CD4-positive, alpha-beta T cell treated with Interleukin-10 for 1 hour (primary cell): ENCODE measurements at regions not wholly inside any gene's neighbourhood (a gene's known extent, or its start where the extent isn't known, plus 50 kb on each side); places are given as distances from the start of the nearest gene placed in this dataset.

ENCODE experiments used
- DNase-seq: peaks from one replicate; pipeline ENCODE4 v3.0.0-alpha.2; 2020

GRCh38 chr10:6757158-6757557 lies 177.1 kb upstream of the PRKCQ start:
- no peak for DNase-seq

GRCh38 chr10:6756716-6757115 lies 176.6 kb upstream of the PRKCQ start:
- DNase-seq = no peak

- DNase-seq = no peak
These were observed 175.8 kb upstream of the PRKCQ start for GRCh38 chr10:6755781-6756460.

- no peak for DNase-seq
These were observed 173.6 kb upstream of the PRKCQ start for GRCh38 chr10:6753644-6754043.

- no peak for DNase-seq
These were observed 171.3 kb upstream of the PRKCQ start for GRCh38 chr10:6751363-6751762.

GRCh38 chr10:6748981-6749635 lies 169.0 kb upstream of the PRKCQ start:
- DNase-seq = no peak

- DNase-seq = no peak
These were observed 168.0 kb upstream of the PRKCQ start for GRCh38 chr10:6748029-6748428.

GRCh38 chr10:6746782-6747181 lies 166.7 kb upstream of the PRKCQ start:
- DNase-seq = no peak

GRCh38 chr10:6743291-6743849 lies 163.3 kb upstream of the PRKCQ start:
- no peak for DNase-seq

GRCh38 chr10:6741541-6741941 lies 161.5 kb upstream of the PRKCQ start:
- DNase-seq = no peak

GRCh38 chr10:6739530-6740174 lies 159.6 kb upstream of the PRKCQ start:
- no peak for DNase-seq

- no peak for DNase-seq
These were observed 158.2 kb upstream of the PRKCQ start for GRCh38 chr10:6738112-6738768.

GRCh38 chr10:6737758-6738111 lies 157.7 kb upstream of the PRKCQ start:
- no peak for DNase-seq

- DNase-seq = no peak
These were observed 157.1 kb upstream of the PRKCQ start for GRCh38 chr10:6737080-6737641.

GRCh38 chr10:6734286-6734685 lies 154.2 kb upstream of the PRKCQ start:
- no peak for DNase-seq

GRCh38 chr10:6729861-6730344 lies 149.8 kb upstream of the PRKCQ start:
- DNase-seq = no peak

- no peak for DNase-seq
These were observed 149.1 kb upstream of the PRKCQ start for GRCh38 chr10:6729071-6729774.

GRCh38 chr10:6726924-6727323 lies 146.8 kb upstream of the PRKCQ start:
- no peak for DNase-seq

GRCh38 chr10:6722616-6723004 lies 142.5 kb upstream of the PRKCQ start:
- DNase-seq = no peak

GRCh38 chr10:6721964-6722615 lies 142.0 kb upstream of the PRKCQ start:
- DNase-seq = no peak

- no peak for DNase-seq
These were observed 141.4 kb upstream of the PRKCQ start for GRCh38 chr10:6721480-6721879.

- DNase-seq = no peak
These were observed 139.5 kb upstream of the PRKCQ start for GRCh38 chr10:6719561-6719960.
